ENCODE measurements at regions not wholly inside any gene's neighbourhood (a gene's known extent, or its start where the extent isn't known, plus 50 kb on each side); places are given as distances from the start of the nearest gene placed in this dataset.

GRCh38 chr4:189050643-189051042 is 890.0 kb upstream of the FRG1 start:
- DNase-seq: no peak

- no peak for DNase-seq
Observed at GRCh38 chr4:189053621-189054020, 887.1 kb upstream of the FRG1 start.

- no peak for DNase-seq
Observed at GRCh38 chr4:189060104-189060503, 880.6 kb upstream of the FRG1 start.

- DNase-seq: no peak
Observed at GRCh38 chr4:189062047-189062820, 878.4 kb upstream of the FRG1 start.

GRCh38 chr4:189069772-189070171 is 870.9 kb upstream of the FRG1 start:
- DNase-seq: no peak

GRCh38 chr4:189071241-189071640 is 869.4 kb upstream of the FRG1 start:
- DNase-seq: no peak

- DNase-seq: no peak
Observed at GRCh38 chr4:189073739-189074138, 866.9 kb upstream of the FRG1 start.

GRCh38 chr4:189081826-189082225 is 858.8 kb upstream of the FRG1 start:
- no peak for DNase-seq

GRCh38 chr4:189083769-189084168 is 856.9 kb upstream of the FRG1 start:
- DNase-seq: no peak

- no peak for DNase-seq
Observed at GRCh38 chr4:189084671-189085070, 856.0 kb upstream of the FRG1 start.

- no peak for DNase-seq
Observed at GRCh38 chr4:189087971-189088370, 852.7 kb upstream of the FRG1 start.

GRCh38 chr4:189088780-189089179 is 851.9 kb upstream of the FRG1 start:
- no peak for DNase-seq

GRCh38 chr4:189090174-189090814 is 850.4 kb upstream of the FRG1 start:
- DNase-seq: no peak

- no peak for DNase-seq
Observed at GRCh38 chr4:189092581-189092980, 848.1 kb upstream of the FRG1 start.

- no peak for DNase-seq
Observed at GRCh38 chr4:189096108-189096507, 844.6 kb upstream of the FRG1 start.

- no peak for DNase-seq
Observed at GRCh38 chr4:189096717-189097116, 844.0 kb upstream of the FRG1 start.

- no peak for DNase-seq
Observed at GRCh38 chr4:189098932-189099696, 841.6 kb upstream of the FRG1 start.

GRCh38 chr4:189113389-189113888 is 827.2 kb upstream of the FRG1 start:
- DNase-seq: no peak

GRCh38 chr4:189117426-189117825 is 823.2 kb upstream of the FRG1 start:
- no peak for DNase-seq

- no peak for DNase-seq
Observed at GRCh38 chr4:189121336-189121735, 819.3 kb upstream of the FRG1 start.

GRCh38 chr4:189124149-189124758 is 816.4 kb upstream of the FRG1 start:
- no peak for DNase-seq

GRCh38 chr4:189124791-189125190 is 815.9 kb upstream of the FRG1 start:
- DNase-seq: no peak

GRCh38 chr4:189126040-189126439 is 814.6 kb upstream of the FRG1 start:
- no peak for DNase-seq

Measured in NCI-H226 (cell line).